OCI-LY1 (cell line): ENCODE measurements at regions not wholly inside any gene's neighbourhood (a gene's known extent, or its start where the extent isn't known, plus 50 kb on each side); places are given as distances from the start of the nearest gene placed in this dataset.

ENCODE experiments used
- EZH2 ChIP-seq: fragments of 200-600 bp; sonication (generic), shearing (Covaris generic); IDR thresholded peaks from 2 replicates; pipeline ENCODE4 v1.8.0; 2017; ENCODE audit warnings: borderline replicate concordance, mixed run types, mild to moderate bottlenecking, antibody characterized with exemption, low read length, moderate library complexity, mixed read lengths
- TF ChIP-seq, protein P1 (sequence below): fragments of 200-600 bp; sonication (generic), shearing (Covaris generic); IDR thresholded peaks from 2 replicates; pipeline ENCODE4 v1.5.1; 2017; ENCODE audit warnings: mild to moderate bottlenecking, antibody characterized with exemption, low read length, moderate library complexity, mixed read lengths

DNA sequence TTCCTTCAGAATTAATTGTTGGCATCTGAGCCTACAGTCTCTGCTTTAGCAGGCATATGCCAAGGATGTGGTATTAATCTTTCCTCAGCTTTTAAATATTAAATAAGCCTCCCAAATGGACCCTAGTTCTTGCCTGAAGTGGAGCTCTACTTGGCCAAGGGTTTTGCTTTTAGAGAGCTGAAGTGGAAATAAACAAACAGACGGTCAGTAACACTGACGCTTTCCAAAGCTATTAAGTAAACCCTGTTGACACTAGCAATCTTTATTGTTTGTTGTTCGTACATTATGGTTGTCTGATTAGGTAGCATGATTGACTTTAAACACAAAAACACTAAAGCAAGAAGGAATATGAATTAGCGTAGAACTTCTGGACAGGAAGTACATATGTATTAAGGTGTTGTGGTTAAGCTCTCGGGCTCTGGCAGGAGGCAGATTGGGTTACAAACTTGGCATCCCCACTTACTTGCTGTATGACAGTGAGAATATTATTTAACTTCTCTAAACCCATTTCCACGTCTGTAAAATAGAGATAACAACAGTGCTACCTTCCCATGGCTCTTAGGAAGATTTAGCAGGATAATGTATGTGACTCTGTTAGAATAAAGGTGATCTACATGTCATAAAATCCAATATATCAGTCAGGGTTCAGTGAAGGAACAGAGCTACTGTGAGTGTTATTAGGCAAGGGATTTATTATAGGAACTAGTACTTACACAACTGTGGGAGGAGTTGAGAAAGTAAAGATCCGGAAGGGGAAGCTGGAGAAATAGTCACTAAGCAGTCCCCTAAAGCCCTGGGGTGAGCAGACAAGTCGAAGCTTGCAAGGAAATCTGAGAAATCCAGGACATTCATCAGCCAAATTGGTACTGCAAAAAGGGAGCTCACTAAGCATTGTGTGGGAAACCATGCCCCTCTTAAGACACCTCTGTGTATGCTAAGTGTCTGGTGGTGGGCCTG, 92.2 kb upstream of the ATF7IP start:
- TF ChIP-seq, protein P1, sequence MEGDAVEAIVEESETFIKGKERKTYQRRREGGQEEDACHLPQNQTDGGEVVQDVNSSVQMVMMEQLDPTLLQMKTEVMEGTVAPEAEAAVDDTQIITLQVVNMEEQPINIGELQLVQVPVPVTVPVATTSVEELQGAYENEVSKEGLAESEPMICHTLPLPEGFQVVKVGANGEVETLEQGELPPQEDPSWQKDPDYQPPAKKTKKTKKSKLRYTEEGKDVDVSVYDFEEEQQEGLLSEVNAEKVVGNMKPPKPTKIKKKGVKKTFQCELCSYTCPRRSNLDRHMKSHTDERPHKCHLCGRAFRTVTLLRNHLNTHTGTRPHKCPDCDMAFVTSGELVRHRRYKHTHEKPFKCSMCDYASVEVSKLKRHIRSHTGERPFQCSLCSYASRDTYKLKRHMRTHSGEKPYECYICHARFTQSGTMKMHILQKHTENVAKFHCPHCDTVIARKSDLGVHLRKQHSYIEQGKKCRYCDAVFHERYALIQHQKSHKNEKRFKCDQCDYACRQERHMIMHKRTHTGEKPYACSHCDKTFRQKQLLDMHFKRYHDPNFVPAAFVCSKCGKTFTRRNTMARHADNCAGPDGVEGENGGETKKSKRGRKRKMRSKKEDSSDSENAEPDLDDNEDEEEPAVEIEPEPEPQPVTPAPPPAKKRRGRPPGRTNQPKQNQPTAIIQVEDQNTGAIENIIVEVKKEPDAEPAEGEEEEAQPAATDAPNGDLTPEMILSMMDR, result no peak
- no peak for TF ChIP-seq EZH2
